GM18498 (cell line): ENCODE measurements at regions not wholly inside any gene's neighbourhood (a gene's known extent, or its start where the extent isn't known, plus 50 kb on each side); places are given as distances from the start of the nearest gene placed in this dataset.

Experiments
- ATAC-seq: cut with Tn5 transposase; IDR thresholded peaks from one replicate; pipeline ENCODE4 v1.9.1; 2021; ENCODE audit warnings: mild to moderate bottlenecking, moderate library complexity; ENCODE audit not compliant: unreplicated experiment

DNA sequence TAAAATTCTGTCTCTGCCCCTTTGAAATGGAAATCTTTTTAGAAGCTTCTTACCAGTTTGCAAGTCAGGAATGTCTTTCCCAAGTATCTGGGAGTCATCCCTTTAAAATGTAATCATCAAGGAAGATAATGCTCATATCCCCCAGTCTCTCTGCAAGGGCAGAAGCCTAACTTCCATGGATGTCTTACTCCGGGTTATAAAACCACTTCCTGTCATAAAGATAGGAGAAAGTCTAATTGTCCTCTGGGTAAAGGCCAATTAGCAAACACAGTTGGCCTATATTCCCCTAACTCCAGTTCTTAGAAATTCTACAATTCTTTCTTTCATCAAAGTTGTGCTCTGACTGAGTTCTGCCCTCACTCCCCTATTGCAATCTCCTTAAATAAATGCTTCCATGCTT lies 1631.5 kb upstream of the LRRTM3 start:
- ATAC-seq = no peak

DNA sequence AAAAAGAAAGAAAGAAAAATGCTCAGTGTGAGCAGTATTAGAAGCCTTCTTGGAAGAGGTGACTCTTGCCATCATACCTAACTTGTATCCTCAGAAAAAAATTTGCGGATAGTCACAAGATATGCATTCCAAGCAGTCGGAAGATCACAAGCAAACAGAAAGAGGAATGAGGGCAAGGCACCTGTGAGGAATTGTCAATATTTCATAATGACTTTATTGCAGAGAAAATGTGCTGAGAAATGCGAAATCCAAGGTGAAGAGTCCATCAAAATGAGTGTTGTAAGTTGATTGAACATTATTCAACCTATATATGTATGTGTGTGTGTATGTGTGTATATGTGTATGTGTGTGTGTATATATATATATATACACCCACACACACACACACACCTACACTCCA lies 1624.7 kb upstream of the LRRTM3 start:
- no peak for ATAC-seq

DNA sequence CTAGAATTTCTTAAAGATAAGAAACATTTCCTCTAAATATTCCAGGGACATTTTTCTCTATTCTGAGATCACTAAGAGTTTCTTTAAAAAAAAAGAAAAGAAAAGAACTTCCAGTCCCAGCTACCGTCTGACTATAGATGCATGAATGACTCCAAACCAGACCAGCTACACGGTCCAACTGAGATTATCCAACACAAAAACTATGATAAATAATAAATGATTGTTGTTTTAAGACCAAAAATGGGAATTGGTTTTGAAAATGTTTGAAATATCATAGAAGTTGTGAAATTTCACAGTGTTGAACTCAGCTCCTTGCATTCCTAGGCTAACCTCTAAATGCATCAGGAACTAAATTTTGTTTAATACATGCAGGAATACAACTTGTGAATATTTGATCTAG lies 1619.6 kb upstream of the LRRTM3 start:
- no peak for ATAC-seq

DNA sequence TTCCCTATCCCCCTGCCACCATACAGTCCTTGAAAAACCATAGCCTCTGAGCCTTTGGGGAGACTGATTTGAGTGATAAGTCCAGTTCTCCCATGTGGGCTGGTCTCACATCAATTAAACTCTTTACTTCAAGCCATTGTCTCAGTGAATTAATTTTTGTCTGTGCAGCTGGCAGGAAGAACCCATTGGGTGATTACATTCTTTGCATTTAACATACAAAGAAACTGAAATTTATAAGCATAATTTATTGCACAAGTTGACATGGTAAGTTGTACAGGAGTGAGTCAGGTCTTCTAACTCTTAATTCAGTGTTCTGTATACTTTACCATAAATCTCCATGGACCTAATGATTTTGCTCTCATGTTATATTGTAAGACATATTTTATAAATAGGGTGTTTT lies 1613.0 kb upstream of the LRRTM3 start:
- ATAC-seq = no peak

- ATAC-seq = no peak
Measured at GRCh38 chr10:65313406-65313805, 1612.4 kb upstream of the LRRTM3 start.

- no peak for ATAC-seq
Measured at GRCh38 chr10:65314253-65314652, 1611.6 kb upstream of the LRRTM3 start.

DNA sequence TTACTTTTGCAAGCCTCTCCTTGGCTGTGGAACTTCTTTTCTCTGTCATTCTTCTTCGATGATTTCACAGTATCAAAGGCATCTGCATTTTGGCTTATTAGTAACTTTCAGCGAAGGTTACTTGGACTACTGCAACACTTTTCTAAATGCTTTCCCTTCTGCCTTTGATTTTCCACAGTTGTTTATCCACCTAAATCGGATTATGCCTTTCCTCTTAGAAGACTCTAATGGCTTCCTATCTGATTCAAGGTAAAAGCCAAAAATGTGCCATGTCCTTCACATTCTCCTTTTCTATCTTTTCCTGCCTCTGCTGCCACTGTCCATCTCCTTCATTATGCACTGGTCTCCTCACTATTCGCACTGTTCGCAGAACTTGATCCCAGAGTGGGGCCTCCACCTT lies 1606.3 kb upstream of the LRRTM3 start:
- no peak for ATAC-seq

DNA sequence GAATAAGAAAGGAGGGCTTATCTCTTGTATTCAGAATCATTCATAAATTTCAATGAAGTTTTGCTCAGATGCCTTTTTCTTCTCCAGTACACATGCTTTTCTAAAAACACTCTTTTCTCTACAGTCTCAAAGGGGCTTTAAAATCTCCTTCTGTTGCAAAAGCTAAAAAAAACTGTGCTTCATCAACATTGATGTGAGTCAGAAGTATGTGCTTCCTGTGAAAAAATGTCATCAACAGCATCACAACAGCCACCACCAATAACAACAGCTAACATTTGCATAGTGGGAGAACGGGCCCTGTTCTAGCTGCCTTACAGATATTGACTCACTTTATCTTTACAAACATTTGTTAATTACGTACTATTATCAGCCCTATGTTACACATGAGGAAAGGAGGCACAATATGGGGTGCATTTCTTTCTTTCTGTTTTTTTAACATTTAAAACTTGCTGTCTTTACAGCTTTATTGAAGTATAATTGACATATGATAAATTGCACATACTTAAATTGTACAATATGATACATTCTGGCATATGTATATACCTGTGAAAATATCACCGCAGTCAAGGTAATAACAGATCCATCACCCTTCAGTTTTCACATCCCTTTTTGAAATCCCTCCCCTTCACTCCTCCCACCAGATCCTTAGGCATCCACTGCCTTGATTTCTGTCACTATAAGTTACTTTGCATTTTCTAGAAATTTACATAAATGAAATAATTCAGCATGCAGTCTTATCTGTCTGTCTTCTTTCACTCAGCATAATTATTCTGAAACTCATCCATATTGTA lies 1605.4 kb upstream of the LRRTM3 start:
- no peak for ATAC-seq

DNA sequence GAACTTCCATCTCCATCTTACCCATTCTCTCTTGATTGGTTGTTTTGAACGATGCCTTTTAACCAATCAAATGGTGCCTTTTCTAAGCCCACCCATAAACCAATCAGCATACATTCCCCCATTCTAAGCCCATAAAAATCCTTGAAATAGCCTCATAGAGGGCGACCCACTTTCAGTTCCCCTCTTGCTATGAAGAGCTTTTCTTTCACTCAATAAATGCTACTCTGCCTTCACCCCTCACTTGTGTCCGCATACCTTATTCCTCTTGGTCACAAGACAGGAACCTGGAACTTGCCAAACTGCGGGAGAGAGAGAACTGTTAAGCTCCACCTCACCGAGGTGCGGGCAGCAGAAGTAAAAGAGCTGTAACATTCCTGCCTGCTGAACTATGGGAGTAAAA lies 1602.0 kb upstream of the LRRTM3 start:
- no peak for ATAC-seq

GRCh38 chr10:65325913-65326312 lies 1599.9 kb upstream of the LRRTM3 start:
- ATAC-seq = no peak

DNA sequence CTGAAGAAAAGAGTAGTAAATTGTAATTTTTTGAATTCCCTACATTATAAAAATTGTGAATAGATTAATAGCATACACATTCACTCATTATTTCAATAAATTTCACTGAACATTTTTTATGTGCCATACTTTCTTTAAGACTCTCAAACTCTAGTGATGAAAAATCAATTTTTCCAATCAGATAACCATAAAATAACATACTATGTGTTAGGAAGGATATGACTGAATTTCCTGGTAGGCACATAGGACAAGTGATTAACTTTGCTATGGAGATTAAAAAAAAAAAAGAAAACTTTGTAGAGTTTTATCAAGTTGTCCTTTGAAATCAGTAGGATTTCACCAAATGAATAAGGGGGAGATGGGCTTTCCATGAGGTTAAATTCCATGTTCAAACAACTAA lies 1597.3 kb upstream of the LRRTM3 start:
- no peak for ATAC-seq

DNA sequence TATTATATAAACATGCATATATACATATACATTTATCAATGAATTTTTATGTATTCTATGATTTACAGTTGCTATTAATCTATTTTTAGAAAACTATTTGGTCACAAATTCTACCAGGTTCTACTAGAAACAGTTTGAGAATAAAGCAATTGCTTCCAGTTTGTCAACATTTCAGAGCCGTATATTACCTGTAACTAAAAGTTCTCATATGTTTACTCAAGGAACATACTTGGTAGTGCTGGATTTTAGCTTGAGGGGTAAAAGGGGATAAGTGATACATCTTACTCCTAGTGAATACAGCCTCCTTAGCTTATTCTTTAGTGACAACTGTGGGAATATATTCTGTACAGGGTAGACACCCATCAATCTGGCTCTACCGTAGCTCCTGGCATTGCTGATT lies 1590.5 kb upstream of the LRRTM3 start:
- ATAC-seq = no peak

GRCh38 chr10:65340340-65340739 lies 1585.5 kb upstream of the LRRTM3 start:
- no peak for ATAC-seq

GRCh38 chr10:65341323-65341925 lies 1584.4 kb upstream of the LRRTM3 start:
- no peak for ATAC-seq

- ATAC-seq = no peak
Measured at GRCh38 chr10:65342245-65342644, 1583.6 kb upstream of the LRRTM3 start.

- ATAC-seq = no peak
Measured at GRCh38 chr10:65346466-65346865, 1579.4 kb upstream of the LRRTM3 start.

DNA sequence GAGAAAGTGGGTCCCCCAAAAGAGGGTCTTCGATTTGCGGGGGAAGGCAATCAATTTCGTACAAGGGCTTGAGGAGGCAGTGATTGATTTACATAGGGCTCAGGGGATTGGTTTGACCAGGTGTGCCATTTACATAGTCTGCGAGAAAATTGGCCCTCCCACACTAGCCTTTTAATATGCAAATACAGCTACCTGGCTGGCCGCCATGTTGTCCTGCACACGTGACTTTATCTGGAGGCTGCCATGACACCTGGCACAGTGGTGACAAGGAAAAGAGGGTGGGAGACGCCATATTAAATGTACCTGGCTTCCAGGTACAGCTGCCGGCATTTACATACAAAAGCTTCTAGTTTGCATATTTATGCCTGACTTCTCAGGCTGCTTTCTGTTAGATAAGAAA lies 1577.2 kb upstream of the LRRTM3 start:
- no peak for ATAC-seq

DNA sequence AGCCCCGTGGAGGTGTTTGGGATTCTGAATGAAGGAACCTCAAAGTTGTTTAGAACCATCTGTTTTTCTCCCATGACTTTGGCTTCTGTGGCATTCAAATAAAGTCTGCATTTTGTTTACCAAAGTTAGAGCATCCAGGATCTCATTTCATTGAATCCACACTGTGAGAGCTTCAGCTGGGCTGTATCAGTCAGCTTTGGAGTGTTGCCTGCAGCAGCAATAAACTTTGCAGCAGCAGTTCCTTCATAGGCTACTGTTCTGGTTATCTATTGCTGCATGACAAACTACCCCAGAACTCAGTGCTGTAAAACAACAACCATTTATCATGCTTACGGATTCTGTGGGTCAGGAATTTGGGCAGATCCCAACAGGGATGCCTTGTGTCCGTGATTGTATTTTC lies 1575.2 kb upstream of the LRRTM3 start:
- ATAC-seq = no peak

DNA sequence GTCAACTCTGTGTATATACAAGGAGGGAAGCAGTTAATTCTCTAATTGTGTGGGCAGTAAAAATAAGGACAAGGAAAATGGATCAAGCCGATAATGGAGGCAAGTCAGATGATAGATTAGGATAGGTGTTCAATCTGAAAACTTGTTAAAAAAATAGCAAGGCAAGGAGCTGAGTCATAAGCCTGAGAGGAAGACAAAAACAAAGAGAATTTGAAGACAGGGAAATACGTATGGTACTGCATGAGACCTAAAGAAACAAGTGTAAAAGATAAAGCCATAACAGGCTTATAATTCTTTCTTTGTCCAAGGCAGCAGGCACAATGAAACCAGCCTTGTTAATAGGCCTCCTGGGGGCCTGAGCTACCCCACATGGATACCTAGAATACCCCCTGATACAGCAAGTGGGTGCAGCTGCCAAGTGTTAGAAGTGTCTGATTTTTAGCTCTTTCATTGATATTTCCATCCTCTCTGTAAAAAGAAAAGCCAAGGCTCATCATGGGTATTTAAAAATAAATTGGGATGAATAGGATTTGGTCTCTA lies 1570.6 kb upstream of the LRRTM3 start:
- ATAC-seq = no peak

GRCh38 chr10:65358565-65358964 lies 1567.3 kb upstream of the LRRTM3 start:
- no peak for ATAC-seq

DNA sequence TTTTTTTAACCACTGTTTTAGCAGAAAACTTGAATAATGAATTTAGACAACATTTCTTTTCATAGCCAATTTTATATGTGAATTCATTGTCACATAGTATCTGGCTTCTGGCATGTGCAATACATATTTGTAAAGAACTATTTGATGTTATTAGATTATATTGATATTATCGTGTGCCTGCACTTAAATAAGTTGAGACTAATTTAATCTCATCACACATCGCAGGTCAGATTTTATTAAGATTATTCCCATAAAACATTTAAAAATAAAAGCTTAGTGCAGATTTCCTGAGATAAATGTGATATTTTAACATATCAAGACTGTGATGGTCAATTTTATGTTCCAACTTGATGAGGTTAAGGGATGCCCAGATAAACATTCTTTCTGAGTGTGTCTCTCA lies 1565.3 kb upstream of the LRRTM3 start:
- ATAC-seq = no peak

DNA sequence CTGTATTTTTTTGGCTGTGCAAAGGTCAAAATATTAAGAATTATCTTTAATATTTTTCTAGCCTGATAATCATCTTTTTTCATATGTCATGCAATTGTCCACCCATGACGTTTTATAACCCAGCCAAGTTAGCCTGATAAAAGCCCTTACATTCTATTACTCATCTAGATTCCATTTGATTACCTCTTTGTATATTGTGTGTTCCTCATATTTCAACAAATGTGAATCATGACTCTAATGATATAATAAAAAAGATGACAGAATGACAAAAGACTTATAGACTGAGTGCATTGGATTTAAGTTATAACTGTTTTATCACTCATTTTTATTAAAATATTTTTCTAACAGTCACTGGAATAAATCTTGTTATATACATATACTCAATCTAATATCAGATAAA lies 1560.0 kb upstream of the LRRTM3 start:
- no peak for ATAC-seq

- no peak for ATAC-seq
Measured at GRCh38 chr10:65367706-65368105, 1558.1 kb upstream of the LRRTM3 start.
